ENCODE measurements at regions not wholly inside any gene's neighbourhood (a gene's known extent, or its start where the extent isn't known, plus 50 kb on each side); places are given as distances from the start of the nearest gene placed in this dataset.

GRCh38 chr5:54792611-54793404 is 192.6 kb downstream of the ESM1 start:
- TF ChIP-seq POLR2A (IDR thresholded peaks at IDR 0.05; ENCODE audit: low read depth, low read length) (no peak), POLR2AphosphoS5 (IDR thresholded peaks at IDR 0.05; ENCODE audit: low read depth, low read length) (no peak), TAF1 (IDR thresholded peaks at IDR 0.05; ENCODE audit: borderline replicate concordance, low read depth, low read length) (no peak)

Data from GM12892 (cell line).